Peyer's patch (tissue), 4 donors: ENCODE measurements at regions not wholly inside any gene's neighbourhood (a gene's known extent, or its start where the extent isn't known, plus 50 kb on each side); places are given as distances from the start of the nearest gene placed in this dataset.
"Not testable (repeated sequence)": the region's sequence is repeated elsewhere in the genome, so short reads cannot be mapped to it uniquely, and the experiment has no call there.

ENCODE experiments used
- DNase-seq, 3 donors: peaks; one replicate each; pipeline ENCODE4 v3.0.0-alpha.2; 2017 to 2019
- H3K27ac ChIP-seq, 4 donors: fragments of 200-600 bp; sonication (generic); one replicate each; pipeline ENCODE4 v1.5.1; 2016 to 2019
- H3K27me3 ChIP-seq, 2 donors: fragments of 200-600 bp; sonication (generic); one replicate each; pipeline ENCODE4 v1.5.1; 2019
- H3K36me3 ChIP-seq, 3 donors: fragments of 200-600 bp; sonication (generic); one replicate each; pipeline ENCODE4 v1.5.1; 2016 to 2019
- H3K4me1 ChIP-seq, 4 donors: fragments of 200-600 bp; sonication (generic); one replicate each; pipeline ENCODE4 v1.5.1; 2016 to 2019
- H3K4me3 ChIP-seq, 4 donors: fragments of 200-600 bp; sonication (generic); 1 replicate in 3 of 4; 2 replicates in 1 of 4; pipeline ENCODE4 v1.5.1; 2016 to 2019; ENCODE audit warnings: mild to moderate bottlenecking in 1 of 4
- H3K9me3 ChIP-seq, 4 donors: fragments of 200-600 bp; sonication (generic); one replicate each; pipeline ENCODE4 v1.5.1; 2016 to 2019; ENCODE audit warnings: mild to moderate bottlenecking in 1 of 4
- POLR2A ChIP-seq, 2 donors: fragments of 450-650 bp; IDR thresholded peaks; one replicate each; pipeline ENCODE4 v1.5.1; 2017; ENCODE audit warnings: antibody characterized with exemption in 2 of 2, mild to moderate bottlenecking in 2 of 2, moderate library complexity in 2 of 2
- TF ChIP-seq, protein P1 (sequence below), 6 experiments: fragments of 450-650 bp in 4 of 6; fragments of 200-600 bp in 2 of 6; sonication (generic) in 1 of 6; IDR thresholded peaks; one replicate each; pipeline ENCODE4 v1.5.1; 2017 to 2019; ENCODE audit warnings: antibody characterized with exemption in 6 of 6, mild to moderate bottlenecking in 3 of 6, moderate library complexity in 1 of 6

GRCh38 chr5:93956006-93956405 lies 214.6 kb upstream of the POU5F2 start:
- Histone ChIP-seq H3K4me1 (no peaks in the 10 kb centered on the region), H3K9me3 (no peaks in the 10 kb centered on the region)
- TF ChIP-seq, protein P1, sequence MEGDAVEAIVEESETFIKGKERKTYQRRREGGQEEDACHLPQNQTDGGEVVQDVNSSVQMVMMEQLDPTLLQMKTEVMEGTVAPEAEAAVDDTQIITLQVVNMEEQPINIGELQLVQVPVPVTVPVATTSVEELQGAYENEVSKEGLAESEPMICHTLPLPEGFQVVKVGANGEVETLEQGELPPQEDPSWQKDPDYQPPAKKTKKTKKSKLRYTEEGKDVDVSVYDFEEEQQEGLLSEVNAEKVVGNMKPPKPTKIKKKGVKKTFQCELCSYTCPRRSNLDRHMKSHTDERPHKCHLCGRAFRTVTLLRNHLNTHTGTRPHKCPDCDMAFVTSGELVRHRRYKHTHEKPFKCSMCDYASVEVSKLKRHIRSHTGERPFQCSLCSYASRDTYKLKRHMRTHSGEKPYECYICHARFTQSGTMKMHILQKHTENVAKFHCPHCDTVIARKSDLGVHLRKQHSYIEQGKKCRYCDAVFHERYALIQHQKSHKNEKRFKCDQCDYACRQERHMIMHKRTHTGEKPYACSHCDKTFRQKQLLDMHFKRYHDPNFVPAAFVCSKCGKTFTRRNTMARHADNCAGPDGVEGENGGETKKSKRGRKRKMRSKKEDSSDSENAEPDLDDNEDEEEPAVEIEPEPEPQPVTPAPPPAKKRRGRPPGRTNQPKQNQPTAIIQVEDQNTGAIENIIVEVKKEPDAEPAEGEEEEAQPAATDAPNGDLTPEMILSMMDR (IDR thresholded peaks at IDR 0.05), result no peak
- TF ChIP-seq POLR2A (IDR thresholded peaks at IDR 0.05), result no peak

GRCh38 chr5:93954421-93955069 lies 213.1 kb upstream of the POU5F2 start:
- H3K27ac ChIP-seq, result no peak overlapping the region
- no peak for DNase-seq
- no peaks in the 10 kb centered on the region for H3K9me3 ChIP-seq
- H3K36me3 ChIP-seq, result no peaks in the 10 kb centered on the region
- H3K27me3 ChIP-seq, result no peaks in the 10 kb centered on the region
- TF ChIP-seq POLR2A (IDR thresholded peaks at IDR 0.05), result no peak
- TF ChIP-seq, protein P1 (IDR thresholded peaks at IDR 0.05), result no peak
- H3K4me1 ChIP-seq, result no peaks in the 10 kb centered on the region
- no peak overlapping the region for H3K4me3 ChIP-seq

More at GRCh38 chr5:93956006-93956405, 214.6 kb upstream of the POU5F2 start:
- no peak for DNase-seq
- Histone ChIP-seq H3K27me3 (no peaks in the 10 kb centered on the region), H3K4me3 (no peak overlapping the region), H3K27ac (no peak overlapping the region), H3K36me3 (no peaks in the 10 kb centered on the region)

DNA sequence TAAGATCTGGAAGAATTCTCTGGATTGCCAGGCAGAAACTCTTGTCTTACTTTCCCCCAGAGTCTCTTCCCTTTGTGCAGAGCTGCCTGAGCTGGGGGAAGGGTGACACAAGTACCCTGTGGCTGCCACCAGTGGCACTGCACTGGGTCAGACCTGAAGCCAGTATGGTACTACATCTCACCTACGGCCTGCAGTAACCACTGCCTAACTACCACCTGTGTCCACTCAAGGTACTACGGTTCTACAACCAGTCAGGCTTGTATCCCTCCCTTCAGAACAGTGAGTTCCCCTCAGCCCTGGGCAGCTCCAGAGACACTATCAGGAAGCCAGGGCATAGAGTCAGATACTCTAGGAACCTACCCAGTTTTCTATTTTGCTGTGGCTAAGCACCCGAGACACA lies 212.0 kb upstream of the POU5F2 start:
- Histone ChIP-seq H3K36me3 (no peaks in the 10 kb centered on the region), H3K9me3 (no peaks in the 10 kb centered on the region), H3K4me3 (no peak overlapping the region), H3K27ac (no peak overlapping the region), H3K27me3 (no peaks in the 10 kb centered on the region), H3K4me1 (no peaks in the 10 kb centered on the region)
- TF ChIP-seq, protein P1 (IDR thresholded peaks at IDR 0.05), result no peak
- no peak for DNase-seq

DNA sequence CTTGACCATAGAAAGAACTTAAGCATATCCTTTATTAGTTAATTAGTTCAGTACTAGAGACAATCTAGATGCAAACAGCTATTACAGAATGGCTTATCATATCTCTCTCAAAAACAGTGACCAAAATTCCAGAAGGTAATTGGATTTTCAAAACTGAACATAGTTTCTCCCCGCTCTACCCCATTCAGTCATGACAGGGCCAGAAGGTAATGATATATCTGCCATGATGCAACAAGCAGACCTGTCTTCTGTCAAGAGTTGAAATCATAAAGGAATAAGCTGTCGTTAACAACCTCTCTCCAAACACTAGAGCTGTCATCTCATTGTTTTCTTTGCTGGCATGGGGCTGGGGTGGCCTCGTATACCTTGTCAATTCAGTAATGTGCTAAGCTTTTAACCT lies 200.5 kb upstream of the POU5F2 start:
- Histone ChIP-seq H3K9me3 (no peaks in the 10 kb centered on the region), H3K27me3 (no peaks in the 10 kb centered on the region), H3K4me1 (no peaks in the 10 kb centered on the region), H3K4me3 (no peak overlapping the region), H3K27ac (no peak overlapping the region), H3K36me3 (no peaks in the 10 kb centered on the region)
- no peak for TF ChIP-seq POLR2A (IDR thresholded peaks at IDR 0.05)
- TF ChIP-seq, protein P1 (IDR thresholded peaks at IDR 0.05), result no peak
- no peak for DNase-seq

GRCh38 chr5:93933269-93933668 lies 191.9 kb upstream of the POU5F2 start:
- not testable (repeated sequence) for DNase-seq, H3K27ac ChIP-seq, H3K4me1 ChIP-seq, H3K36me3 ChIP-seq, H3K27me3 ChIP-seq, H3K9me3 ChIP-seq, H3K4me3 ChIP-seq

GRCh38 chr5:93930098-93930497 lies 188.7 kb upstream of the POU5F2 start:
- H3K4me1 ChIP-seq, result no peaks in the 10 kb centered on the region
- no peaks in the 10 kb centered on the region for H3K9me3 ChIP-seq

More at GRCh38 chr5:93930098-93930497, 188.7 kb upstream of the POU5F2 start:
- no peaks in the 10 kb centered on the region for H3K27me3 ChIP-seq
- TF ChIP-seq, protein P1 (IDR thresholded peaks at IDR 0.05), result no peak
- TF ChIP-seq POLR2A (IDR thresholded peaks at IDR 0.05), result no peak
- no peak overlapping the region for H3K27ac ChIP-seq
- H3K36me3 ChIP-seq, result no peaks in the 10 kb centered on the region
- no peak overlapping the region for H3K4me3 ChIP-seq
- DNase-seq, result no peak
